ENCODE measurements at regions not wholly inside any gene's neighbourhood (a gene's known extent, or its start where the extent isn't known, plus 50 kb on each side); places are given as distances from the start of the nearest gene placed in this dataset.

- no peaks in the 10 kb centered on the region for H3K79me1 ChIP-seq (ENCODE audit: low read depth, low read length)
- no peak overlapping the region for H3K9ac ChIP-seq (replicated peaks in 1 of 4; ENCODE audit: extremely low read depth in 1 of 4, low read depth in 3 of 4, low read length in 3 of 4)
- H3K9me3 ChIP-seq (ENCODE audit: insufficient read depth in 2 of 2, low read depth in 1 of 2, low read length in 1 of 2) = no peaks in the 10 kb centered on the region
- no peaks in the 10 kb centered on the region for H3K36me3 ChIP-seq (ENCODE audit: control insufficient read depth in 2 of 4, insufficient read depth in 4 of 4, low read length in 3 of 4)
- FAIRE-seq = no peak
- no peak overlapping the region; the same call in 1 of the 2 replicates for H3K18ac ChIP-seq (ENCODE audit: extremely low read depth, low read length)
- H3K4me1 ChIP-seq (replicated peaks in 1 of 4; ENCODE audit: control insufficient read depth in 3 of 4, insufficient read depth in 4 of 4, low read length in 3 of 4) = no peaks in the 10 kb centered on the region
- no peak overlapping the region for H3K27ac ChIP-seq (ENCODE audit: low read depth, low read length)
- H3K14ac ChIP-seq (ENCODE audit: insufficient read length) = no peak overlapping the region
- H4K20me1 ChIP-seq (replicated peaks in 1 of 2; ENCODE audit: control insufficient read depth in 1 of 2, insufficient read depth in 2 of 2, low read length in 2 of 2) = no peaks in the 10 kb centered on the region
- ChIA-PET CTCF (ENCODE audit: partially characterized antibody) (interaction anchor here (1.5 to 1.8 kb wide), 2 partner anchors 91 to 169 kb away, joined by 5 to 7 read pairs; no protein-coding TSS in a partner anchor), POLR2A (ENCODE audit: partially characterized antibody) (interaction anchor here (0.6 kb wide), 1 partner anchor 38 kb away, joined by 3 read pairs; no protein-coding TSS in a partner anchor)
- H3K27me3 ChIP-seq (replicated peaks in 1 of 4; ENCODE audit: control insufficient read depth in 3 of 4, extremely low read depth in 1 of 4, insufficient read depth in 3 of 4, low read length in 3 of 4) = no peaks in the 10 kb centered on the region
- no peaks in the 10 kb centered on the region for H3K23me2 ChIP-seq (ENCODE audit: low read depth, low read length)
- H2BK20ac ChIP-seq (ENCODE audit: low read length) = no peak overlapping the region
- H2BK5ac ChIP-seq (ENCODE audit: low read depth, low read length) = no peak overlapping the region
- no peak overlapping the region for H3K4me2 ChIP-seq (ENCODE audit: insufficient read depth in 1 of 2, low read depth in 2 of 2, low read length in 2 of 2)
- no peak overlapping the region for H2BK15ac ChIP-seq (ENCODE audit: low read length)
- H2BK12ac ChIP-seq (ENCODE audit: low read depth, low read length) = no peak overlapping the region
- no peak overlapping the region for H4K8ac ChIP-seq (ENCODE audit: extremely low read depth, insufficient read depth, low read length)
- WGBS, 2 experiments (ENCODE audit: extremely low coverage in 1 of 2, insufficient coverage in 1 of 2, insufficient read length in 1 of 2, insufficient replicate concordance in 2 of 2, low coverage in 1 of 2, low lambda C conversion rate in 2 of 2, missing lambda C conversion rate in 1 of 2) = 80% methylated on average over 7 of the region's 7 CpGs; no CpG with 5 or more reads in 1 of the 2 experiments
- H3K4ac ChIP-seq (replicated peaks; ENCODE audit: insufficient read length, low read depth, low read length) = no peak overlapping the region
- H2BK120ac ChIP-seq (replicated peaks; ENCODE audit: low read depth, low read length) = no peak overlapping the region
- no peak overlapping the region for H4K91ac ChIP-seq (replicated peaks; ENCODE audit: insufficient read length, low read length)
- H2AFZ ChIP-seq (ENCODE audit: low read length) = no peak overlapping the region
- DNase-seq (ENCODE audit: low read depth in 1 of 2, low spot score in 2 of 2) = no peak
- H3K23ac ChIP-seq (ENCODE audit: insufficient read length) = no peak overlapping the region
- H2AK5ac ChIP-seq (ENCODE audit: low read depth, low read length) = no peak overlapping the region
- H3K79me2 ChIP-seq (ENCODE audit: control insufficient read depth in 1 of 2, insufficient read depth in 2 of 2, low read length in 2 of 2) = no peaks in the 10 kb centered on the region
- H3K4me3 ChIP-seq (ENCODE audit: extremely low read depth in 1 of 4, insufficient read depth in 2 of 4, low read depth in 3 of 4, low read length in 4 of 4) = no peak overlapping the region
- H3K56ac ChIP-seq (replicated peaks; ENCODE audit: insufficient read length, low read depth, low read length) = no peak overlapping the region
- H4K5ac ChIP-seq (ENCODE audit: insufficient read length, low read depth, low read length) = no peak overlapping the region
- TF ChIP-seq SIX5 (IDR thresholded peaks at IDR 0.05; ENCODE audit: low read depth, low read length) (no peak), ATF2 (IDR thresholded peaks at IDR 0.05; ENCODE audit: low read length) (no peak), TAF7 (optimal IDR thresholded peaks at IDR 0.05; ENCODE audit: borderline replicate concordance, low read depth, low read length) (no peak), CTCF (IDR thresholded peaks at IDR 0.05; ENCODE audit: control extremely low read depth in 1 of 3, insufficient read depth in 1 of 3, low read depth in 1 of 3, low read length in 3 of 3) (no peak), MAX (IDR thresholded peaks at IDR 0.05) (no peak), MAFK (IDR thresholded peaks at IDR 0.05; ENCODE audit: low read depth, low read length) (no peak), SIRT6 (IDR thresholded peaks at IDR 0.05; ENCODE audit: low read length) (no peak), NRF1 (IDR thresholded peaks at IDR 0.05; ENCODE audit: low read depth, low read length) (no peak), SIN3A (conservative IDR thresholded peaks at IDR 0.05 in 1 of 2, IDR thresholded peaks at IDR 0.05 in 1 of 2; ENCODE audit: low read depth in 1 of 2, low read length in 2 of 2) (no peak)
Measured at GRCh38 chr2:187749804-187750431, 195.7 kb upstream of the TFPI start.

Data from H1 (cell line).